H1 (cell line): ENCODE measurements at regions not wholly inside any gene's neighbourhood (a gene's known extent, or its start where the extent isn't known, plus 50 kb on each side); places are given as distances from the start of the nearest gene placed in this dataset.

Experiments used
- CTCF ChIA-PET: fragments of 300-600 bp; sonication (Branson Sonifier 250); formaldehyde crosslinking; loops from one replicate; lab custom pipeline; 2021; ENCODE audit not compliant: partially characterized antibody; lab: Charles Lee
- POLR2A ChIA-PET: fragments of 300-600 bp; sonication (Branson Sonifier 250); formaldehyde crosslinking; loops from one replicate; lab custom pipeline; 2021; ENCODE audit warnings: inconsistent platforms; ENCODE audit not compliant: partially characterized antibody; lab: Charles Lee
- DNase-seq, 2 experiments: peaks; one replicate each; pipeline versions ENCODE4 v3.0.0 to v3.0.0-alpha.2; 2010 to 2022; ENCODE audit warnings: low spot score in 2 of 2, low read depth in 1 of 2, mixed read lengths in 1 of 2
- FAIRE-seq: peaks from 2 replicates; lab custom pipeline; 2011; peaks lifted over from hg19 to GRCh38; lab: Jason Lieb, UNC
- H2AFZ ChIP-seq: 2 replicates; pipeline ENCODE4 v1.8.1; 2012; ENCODE audit warnings: low read length, inconsistent platforms
- H2AK5ac ChIP-seq: 2 replicates; pipeline ENCODE4 v1.6.1; 2013; ENCODE audit warnings: low read depth, low read length
- H2BK120ac ChIP-seq: replicated peaks from 2 replicates; pipeline ENCODE3; 2013; ENCODE audit warnings: low read depth, low read length, inconsistent platforms
- H2BK12ac ChIP-seq: 2 replicates; pipeline ENCODE4 v1.6.1; 2013; ENCODE audit warnings: low read depth, low read length
- H2BK15ac ChIP-seq: 2 replicates; pipeline ENCODE4 v1.6.1; 2013; ENCODE audit warnings: low read length
- H2BK20ac ChIP-seq: 2 replicates; pipeline ENCODE4 v1.6.1; 2013; ENCODE audit warnings: low read length
- H2BK5ac ChIP-seq: 2 replicates; pipeline ENCODE4 v1.6.1; 2013; ENCODE audit warnings: low read depth, low read length
- H3K14ac ChIP-seq: 2 replicates; pipeline ENCODE4 v1.6.1; 2013; ENCODE audit warnings: inconsistent platforms; ENCODE audit not compliant: insufficient read length
- H3K18ac ChIP-seq: 2 replicates; pipeline ENCODE4 v1.6.1; 2013; ENCODE audit warnings: low read length; ENCODE audit errors: extremely low read depth
- H3K23ac ChIP-seq: 2 replicates; pipeline ENCODE4 v1.6.1; 2013; ENCODE audit warnings: inconsistent platforms; ENCODE audit not compliant: insufficient read length
- H3K23me2 ChIP-seq: 2 replicates; pipeline ENCODE4 v1.6.1; 2013; ENCODE audit warnings: low read depth, low read length
- H3K27ac ChIP-seq: 2 replicates; pipeline ENCODE4 v1.6.1; 2011; ENCODE audit warnings: low read depth, low read length, inconsistent platforms
- H3K27me3 ChIP-seq, 4 experiments: replicated peaks in 1 of 4; 1 replicate in 1 of 4; 2 replicates in 3 of 4; pipeline versions ENCODE4 v1.6.1 to v1.8.1; 2011 to 2013; ENCODE audit warnings: low read length in 3 of 4, mild to moderate bottlenecking in 3 of 4, inconsistent platforms in 2 of 4, mixed read lengths in 2 of 4, moderate library complexity in 1 of 4; ENCODE audit not compliant: control insufficient read depth in 3 of 4, insufficient read depth in 3 of 4; ENCODE audit errors: extremely low read depth in 1 of 4
- H3K36me3 ChIP-seq, 4 experiments: 2 replicates each; pipeline versions ENCODE4 v1.6.1 to v1.8.1; 2011 to 2013; ENCODE audit warnings: mild to moderate bottlenecking in 4 of 4, low read length in 3 of 4, moderate library complexity in 2 of 4, control low read depth in 1 of 4, inconsistent platforms in 1 of 4; ENCODE audit not compliant: insufficient read depth in 4 of 4, control insufficient read depth in 2 of 4
- H3K4ac ChIP-seq: replicated peaks from 2 replicates; pipeline ENCODE3; 2013; ENCODE audit warnings: low read length, low read depth, mixed read lengths, inconsistent platforms; ENCODE audit not compliant: insufficient read length
- H3K4me1 ChIP-seq, 4 experiments: replicated peaks in 1 of 4; 1 replicate in 1 of 4; 2 replicates in 3 of 4; pipeline versions ENCODE4 v1.6.1 to v1.8.1; 2011 to 2013; ENCODE audit warnings: low read length in 3 of 4, inconsistent platforms in 2 of 4, mixed read lengths in 1 of 4; ENCODE audit not compliant: insufficient read depth in 4 of 4, control insufficient read depth in 3 of 4
- H3K4me2 ChIP-seq, 2 experiments: 2 replicates each; pipeline versions ENCODE4 v1.6.1 to v1.8.1; 2011 to 2013; ENCODE audit warnings: low read depth in 2 of 2, low read length in 2 of 2, control low read depth in 1 of 2, inconsistent platforms in 1 of 2, mild to moderate bottlenecking in 1 of 2; ENCODE audit not compliant: insufficient read depth in 1 of 2
- H3K4me3 ChIP-seq, 4 experiments: fragments of 200-600, 300-600 bp in 1 of 4; sonication (generic), shearing (Covaris generic), sonication (Bioruptor Twin) in 1 of 4; 2 replicates each; pipeline versions ENCODE4 v1.5.1 to v1.8.1; 2011 to 2016; ENCODE audit warnings: low read length in 4 of 4, low read depth in 3 of 4, control low read depth in 2 of 4, inconsistent platforms in 2 of 4, mild to moderate bottlenecking in 2 of 4, mixed read lengths in 1 of 4, moderate library complexity in 1 of 4; ENCODE audit not compliant: insufficient read depth in 2 of 4; ENCODE audit errors: extremely low read depth in 1 of 4
- H3K56ac ChIP-seq: replicated peaks from 2 replicates; pipeline ENCODE3; 2013; ENCODE audit warnings: low read depth, mild to moderate bottlenecking, mixed read lengths, low read length, inconsistent platforms; ENCODE audit not compliant: insufficient read length
- H3K79me1 ChIP-seq: 2 replicates; pipeline ENCODE4 v1.6.1; 2013; ENCODE audit warnings: low read depth, low read length, control low read depth
- H3K79me2 ChIP-seq, 2 experiments: 2 replicates each; pipeline versions ENCODE4 v1.6.1 to v1.8.1; 2012 to 2013; ENCODE audit warnings: low read length in 2 of 2, mild to moderate bottlenecking in 2 of 2, inconsistent platforms in 1 of 2; ENCODE audit not compliant: insufficient read depth in 2 of 2, control insufficient read depth in 1 of 2
- H3K9ac ChIP-seq, 4 experiments: replicated peaks in 1 of 4; 1 replicate in 1 of 4; 2 replicates in 3 of 4; pipeline versions ENCODE4 v1.6.1 to v1.8.1; 2011 to 2013; ENCODE audit warnings: low read depth in 3 of 4, low read length in 3 of 4, control low read depth in 2 of 4, mild to moderate bottlenecking in 2 of 4, moderate library complexity in 2 of 4, inconsistent platforms in 1 of 4; ENCODE audit errors: extremely low read depth in 1 of 4
- H3K9me3 ChIP-seq, 2 experiments: 2 replicates each; pipeline versions ENCODE4 v1.6.1 to v1.8.1; 2012 to 2013; ENCODE audit warnings: mild to moderate bottlenecking in 2 of 2, moderate library complexity in 2 of 2, control low read depth in 1 of 2, inconsistent platforms in 1 of 2, low read depth in 1 of 2, low read length in 1 of 2, mixed read lengths in 1 of 2; ENCODE audit not compliant: insufficient read depth in 2 of 2
- H4K20me1 ChIP-seq, 2 experiments: replicated peaks in 1 of 2; 2 replicates each; pipeline versions ENCODE3 to v1.8.1; 2011 to 2013; ENCODE audit warnings: inconsistent platforms in 2 of 2, low read length in 2 of 2, mild to moderate bottlenecking in 1 of 2; ENCODE audit not compliant: insufficient read depth in 2 of 2, control insufficient read depth in 1 of 2
- H4K5ac ChIP-seq: 2 replicates; pipeline ENCODE4 v1.6.1; 2013; ENCODE audit warnings: low read length, low read depth, mixed read lengths, inconsistent platforms; ENCODE audit not compliant: insufficient read length
- H4K8ac ChIP-seq: 2 replicates; pipeline ENCODE4 v1.8.0; 2013; ENCODE audit warnings: mild to moderate bottlenecking, moderate library complexity, low read length, inconsistent platforms; ENCODE audit not compliant: insufficient read depth; ENCODE audit errors: extremely low read depth
- H4K91ac ChIP-seq: replicated peaks from 2 replicates; pipeline ENCODE3; 2013; ENCODE audit warnings: low read length, mixed read lengths, inconsistent platforms; ENCODE audit not compliant: insufficient read length
- BACH1 ChIP-seq: IDR thresholded peaks from 2 replicates; pipeline ENCODE4 v1.6.1; 2012; ENCODE audit warnings: low read length, improper control_type of control experiment
- CREB1 ChIP-seq: IDR thresholded peaks from 2 replicates; pipeline ENCODE4 v1.6.1; 2012; ENCODE audit warnings: inconsistent platforms
- CTBP2 ChIP-seq: IDR thresholded peaks from 2 replicates; pipeline ENCODE4 v1.7.0; 2011; ENCODE audit warnings: borderline replicate concordance, mild to moderate bottlenecking, moderate library complexity, mixed read lengths, low read length; ENCODE audit not compliant: insufficient read depth, insufficient read length
- CTCF ChIP-seq, 3 experiments: IDR thresholded peaks; 1 replicate in 2 of 3; 2 replicates in 1 of 3; pipeline versions ENCODE4 v1.5.1 to v1.6.1; 2011; ENCODE audit warnings: low read length in 3 of 3, mild to moderate bottlenecking in 3 of 3, inconsistent platforms in 2 of 3, low read depth in 1 of 3, moderate library complexity in 1 of 3; ENCODE audit not compliant: insufficient read depth in 1 of 3; ENCODE audit errors: control extremely low read depth in 1 of 3
- EP300 ChIP-seq, 2 experiments: IDR thresholded peaks; 1 replicate in 1 of 2; 2 replicates in 1 of 2; pipeline ENCODE4 v1.6.1; 2011 to 2012; ENCODE audit warnings: low read depth in 2 of 2, low read length in 2 of 2, mild to moderate bottlenecking in 2 of 2, borderline replicate concordance in 1 of 2, inconsistent platforms in 1 of 2, moderate library complexity in 1 of 2
- EZH2 ChIP-seq: fragments of 200-600 bp; sonication (generic); IDR thresholded peaks from 2 replicates; pipeline ENCODE4 v1.7.1; 2012; ENCODE audit warnings: low read depth, mild to moderate bottlenecking, moderate library complexity, low read length, inconsistent platforms; ENCODE audit not compliant: severe bottlenecking
- GTF2F1 ChIP-seq: IDR thresholded peaks from 2 replicates; pipeline ENCODE4 v1.6.1; 2012; ENCODE audit warnings: low read depth, low read length, improper control_type of control experiment, borderline replicate concordance
- HDAC6 ChIP-seq: IDR thresholded peaks from one replicate; pipeline ENCODE4 v1.7.1; 2012; ENCODE audit warnings: low read depth, mild to moderate bottlenecking, inconsistent platforms, low read length, moderate library complexity
- PHF8 ChIP-seq: fragments of 200-600 bp; sonication (generic); conservative IDR thresholded peaks from 2 replicates; pipeline ENCODE4 v1.7.1; 2012; ENCODE audit warnings: low read depth, mild to moderate bottlenecking, inconsistent platforms, low read length, moderate library complexity
- POU5F1 ChIP-seq: IDR thresholded peaks from 2 replicates; pipeline ENCODE4 v1.6.1; 2011; ENCODE audit warnings: low read depth, mild to moderate bottlenecking, low read length, moderate library complexity
- WGBS, 2 experiments: shearing (Covaris generic) in 1 of 2; methylation state at CpG; one replicate each; pipeline versions ENCODE4 v1.1.6 to v1.1.7; 2013 to 2015; ENCODE audit warnings: low lambda C conversion rate in 2 of 2, mixed read lengths in 2 of 2, inconsistent platforms in 1 of 2, low coverage in 1 of 2, missing lambda C conversion rate in 1 of 2; ENCODE audit not compliant: insufficient replicate concordance in 2 of 2, insufficient coverage in 1 of 2, insufficient read length in 1 of 2; ENCODE audit errors: extremely low coverage in 1 of 2, missing lambda C conversion rate in 1 of 2; 5-methylcytosine and 5-hydroxymethylcytosine counted together
- TF ChIP-seq, protein P1 (sequence below): IDR thresholded peaks from 2 replicates; pipeline ENCODE4 v1.6.1; 2012; ENCODE audit warnings: inconsistent platforms

DNA sequence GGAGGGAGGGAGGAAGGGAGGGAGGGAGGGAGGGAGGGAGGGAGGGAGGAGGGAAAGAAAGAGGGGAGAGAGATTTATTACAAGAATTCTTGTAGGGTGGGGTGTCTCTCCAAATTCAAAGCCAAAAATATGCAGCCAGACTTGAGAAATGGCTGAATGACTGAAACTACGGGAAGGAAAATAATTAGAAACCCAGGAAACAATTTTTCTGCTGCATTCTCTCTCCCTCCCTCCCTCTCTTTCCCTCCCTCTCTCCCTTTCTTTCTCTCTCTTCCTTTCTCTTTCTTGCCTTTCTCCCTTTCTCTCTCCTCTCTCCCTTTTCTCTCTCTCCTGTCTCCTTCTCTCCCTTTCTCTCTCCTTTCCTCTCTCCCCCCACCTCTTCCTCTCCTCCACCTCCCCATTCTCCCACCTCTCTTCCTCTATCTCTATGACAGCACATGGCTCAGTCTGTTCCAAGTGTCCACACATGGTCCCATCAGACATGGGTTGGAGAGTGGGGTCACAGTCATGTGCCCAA is 218.7 kb downstream of the C1D start:
- ChIA-PET POLR2A (interaction anchor here (0.9 kb wide), 1 partner anchor 10 kb away, joined by 3 read pairs; no protein-coding TSS in a partner anchor), CTCF (interaction anchor here (1.0 to 10.6 kb wide), 3 partner anchors 49 to 366 kb away, joined by 3 to 96 read pairs (median 4); no protein-coding TSS in a partner anchor)
- Histone ChIP-seq H3K79me1 (no peaks in the 10 kb centered on the region), H4K91ac (no peak overlapping the region), H3K18ac (no peak overlapping the region), H2BK20ac (no peak overlapping the region), H3K4ac (no peak overlapping the region), H2BK120ac (no peak overlapping the region), H4K5ac (no peak overlapping the region), H2AFZ (no peak overlapping the region), H3K14ac (no peak overlapping the region), H2BK5ac (no peak overlapping the region), H3K79me2 (no peaks in the 10 kb centered on the region), H3K27ac (no peak overlapping the region), H3K36me3 (no peaks in the 10 kb centered on the region), H2AK5ac (no peak overlapping the region), H3K23ac (no peak overlapping the region), H3K23me2 (no peaks in the 10 kb centered on the region), H4K8ac (no peak overlapping the region), H3K4me2 (no peak overlapping the region), H3K4me3 (no peak overlapping the region), H3K9ac (no peak overlapping the region), H3K4me1 (peaks cover 0 to 8% (median 0%) of the 10 kb centered on the region in 4 experiments; a peak in 2 of 7 replicates), H2BK15ac (no peak overlapping the region), H4K20me1 (no peaks in the 10 kb centered on the region), H2BK12ac (no peak overlapping the region), H3K27me3 (no peaks in the 10 kb centered on the region), H3K9me3 (no peaks in the 10 kb centered on the region), H3K56ac (no peak overlapping the region)
- DNase-seq = no peak
- FAIRE-seq = no peak
- 100% methylated on average over 1 of the region's 1 CpG; no CpG with 5 or more reads in 1 of the 2 experiments for WGBS, 2 experiments
- no peak for TF ChIP-seq CTBP2
- TF ChIP-seq CTCF (IDR thresholded peaks at IDR 0.05; ENCODE audit: control extremely low read depth in 1 of 3, insufficient read depth in 1 of 3, low read depth in 1 of 3, low read length in 3 of 3) = no peak
- no peak for TF ChIP-seq EZH2
- TF ChIP-seq HDAC6 = no peak
- no peak for TF ChIP-seq POU5F1
- TF ChIP-seq, protein P1, sequence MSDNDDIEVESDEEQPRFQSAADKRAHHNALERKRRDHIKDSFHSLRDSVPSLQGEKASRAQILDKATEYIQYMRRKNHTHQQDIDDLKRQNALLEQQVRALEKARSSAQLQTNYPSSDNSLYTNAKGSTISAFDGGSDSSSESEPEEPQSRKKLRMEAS = no peak
- TF ChIP-seq PHF8 = no peak
- TF ChIP-seq GTF2F1 = no peak
- no peak for TF ChIP-seq BACH1
- TF ChIP-seq EP300 (IDR thresholded peaks at IDR 0.05; ENCODE audit: borderline replicate concordance in 1 of 2, low read depth in 2 of 2, low read length in 2 of 2) = no peak
- TF ChIP-seq CREB1 = no peak
